HCT116 (cell line): ENCODE measurements at regions not wholly inside any gene's neighbourhood (a gene's known extent, or its start where the extent isn't known, plus 50 kb on each side); places are given as distances from the start of the nearest gene placed in this dataset.

Source experiments
- ATAC-seq: fragments of 200-7000 bp; cut with Tn5 transposase; 2 replicates; pipeline ENCODE4 v1.9.1; 2020; ENCODE audit warnings: mild to moderate bottlenecking, moderate library complexity
- BruUV-seq: library from RNA; stranded (reverse); fragments of 400-500 nt; replicated peaks from 2 replicates; lab custom pipeline; 2021; lab: Mats Ljungman, UMichigan
- CTCF ChIA-PET: fragments of 300-600 bp; sonication (Branson Sonifier 250); formaldehyde crosslinking; loops from one replicate; lab custom pipeline; 2021; ENCODE audit warnings: antibody characterized with exemption; lab: Charles Lee
- POLR2A ChIA-PET: fragments of 300-600, 350-600 bp; sonication (Branson Sonifier 250); formaldehyde crosslinking; loops from one replicate; lab custom pipeline; 2021; ENCODE audit warnings: antibody characterized with exemption; lab: Charles Lee
- RAD21 ChIA-PET, 2 experiments: fragments of 300-600 bp; sonication (Branson Sonifier 250); formaldehyde crosslinking; loops; one replicate each; lab custom pipeline; 2023; ENCODE audit warnings: low total read pairs in 2 of 2; ENCODE audit not compliant: uncharacterized antibody in 2 of 2, unreplicated experiment in 2 of 2, low non-redundant PET in 1 of 2; lab: Charles Lee
- DNase-seq: peaks from one replicate; pipeline ENCODE4 v3.0.0-alpha.2; 2010; ENCODE audit warnings: low read depth, low spot score
- H2AFZ ChIP-seq: fragments of 200-600 bp; shearing (Covaris generic), sonication (generic); 2 replicates; pipeline ENCODE4 v1.6.1; 2017; ENCODE audit warnings: low read depth, mixed run types, mixed read lengths, antibody characterized with exemption, low read length; ENCODE audit not compliant: poor library complexity, severe bottlenecking
- H3K27ac ChIP-seq: 2 replicates; pipeline ENCODE4 v1.5.1; 2012; ENCODE audit warnings: low read depth, low read length
- H3K27me3 ChIP-seq: fragments of 200-600 bp; sonication (generic); 2 replicates; pipeline ENCODE4 v1.6.1; 2016; ENCODE audit warnings: mixed run types, low read length, mixed read lengths; ENCODE audit not compliant: insufficient read depth
- H3K36me3 ChIP-seq, 2 experiments: fragments of 200-500 bp in 1 of 2; fragments of 200-600 bp in 1 of 2; sonication (Bioruptor generic) in 1 of 2; sonication (generic) in 1 of 2; 2 replicates each; pipeline versions ENCODE4 v1.5.1 to v1.6.1; 2014 to 2016; ENCODE audit warnings: low read length in 2 of 2, inconsistent platforms in 1 of 2, mixed read lengths in 1 of 2, mixed run types in 1 of 2; ENCODE audit not compliant: insufficient read depth in 2 of 2, control insufficient read depth in 1 of 2
- H3K4me1 ChIP-seq, 2 experiments: fragments of 200-600 bp in 1 of 2; sonication (generic) in 1 of 2; 2 replicates each; pipeline versions ENCODE4 v1.5.1 to v1.6.1; 2012 to 2017; ENCODE audit warnings: low read length in 2 of 2, inconsistent platforms in 1 of 2, mild to moderate bottlenecking in 1 of 2, mixed read lengths in 1 of 2, mixed run types in 1 of 2, moderate library complexity in 1 of 2; ENCODE audit not compliant: insufficient read depth in 2 of 2, control insufficient read depth in 1 of 2
- H3K4me2 ChIP-seq: fragments of 200-600 bp; sonication (generic); 2 replicates; pipeline ENCODE4 v1.6.1; 2017; ENCODE audit warnings: mixed run types, low read length, mixed read lengths
- H3K4me3 ChIP-seq, 2 experiments: fragments of 200-600 bp in 1 of 2; sonication (generic) in 1 of 2; replicated peaks in 1 of 2; 2 replicates each; pipeline ENCODE4 v1.5.1; 2011 to 2016; ENCODE audit warnings: low read length in 2 of 2, control low read depth in 1 of 2, low read depth in 1 of 2, mild to moderate bottlenecking in 1 of 2, mixed read lengths in 1 of 2, mixed run types in 1 of 2
- H3K79me2 ChIP-seq: fragments of 200-600 bp; sonication (generic); 2 replicates; pipeline ENCODE4 v1.6.1; 2017; ENCODE audit warnings: mild to moderate bottlenecking, mixed run types, low read length, moderate library complexity, mixed read lengths; ENCODE audit not compliant: insufficient read depth
- H3K9ac ChIP-seq: fragments of 200-600 bp; sonication (generic); 2 replicates; pipeline ENCODE4 v1.6.1; 2016; ENCODE audit warnings: low read length, mixed read lengths
- H3K9me2 ChIP-seq: fragments of 200-600 bp; sonication (generic), shearing (Covaris generic); 2 replicates; pipeline ENCODE4 v1.6.1; 2017; ENCODE audit warnings: mixed run types, mild to moderate bottlenecking, moderate library complexity; ENCODE audit not compliant: insufficient read depth
- H3K9me3 ChIP-seq, 2 experiments: fragments of 200-500 bp in 1 of 2; fragments of 200-600 bp in 1 of 2; sonication (Bioruptor generic) in 1 of 2; sonication (generic) in 1 of 2; 2 replicates each; pipeline ENCODE4 v1.6.1; 2014 to 2017; ENCODE audit warnings: low read length in 2 of 2, mixed read lengths in 2 of 2, inconsistent platforms in 1 of 2, low read depth in 1 of 2, mild to moderate bottlenecking in 1 of 2, mixed run types in 1 of 2, moderate library complexity in 1 of 2; ENCODE audit not compliant: control insufficient read depth in 1 of 2, insufficient read depth in 1 of 2
- H4K20me1 ChIP-seq: fragments of 200-600 bp; sonication (generic), shearing (Covaris generic); 2 replicates; pipeline ENCODE4 v1.6.1; 2017; ENCODE audit warnings: mixed run types, mild to moderate bottlenecking, moderate library complexity; ENCODE audit not compliant: insufficient read depth
- CEBPB ChIP-seq: IDR thresholded peaks from 2 replicates; pipeline ENCODE4 v1.6.1; 2012; ENCODE audit warnings: low read depth
- EZH2 ChIP-seq: fragments of 200-600 bp; sonication (generic); IDR thresholded peaks from 2 replicates; pipeline ENCODE4 v1.6.1; 2017; ENCODE audit warnings: antibody characterized with exemption, mixed run types
- EZH2phosphoT487 ChIP-seq: fragments of 200-600 bp; IDR thresholded peaks from 2 replicates; pipeline ENCODE4 v1.6.1; 2018; ENCODE audit warnings: antibody characterized with exemption, borderline replicate concordance
- JUND ChIP-seq: IDR thresholded peaks from 2 replicates; pipeline ENCODE4 v1.6.1; 2012
- POLR2AphosphoS5 ChIP-seq: IDR thresholded peaks from 2 replicates; pipeline ENCODE4 v1.6.1; 2011; ENCODE audit warnings: mild to moderate bottlenecking, low read depth, low read length, moderate library complexity
- RAD21 ChIP-seq: IDR thresholded peaks from 2 replicates; pipeline ENCODE4 v1.6.1; 2012; ENCODE audit warnings: low read depth, mild to moderate bottlenecking
- SIN3A ChIP-seq: IDR thresholded peaks from 2 replicates; pipeline ENCODE4 v1.6.1; 2012; ENCODE audit warnings: low read depth
- TCF7L2 ChIP-seq: IDR thresholded peaks from 2 replicates; pipeline ENCODE4 v1.7.0; 2011; ENCODE audit warnings: borderline replicate concordance, inconsistent platforms; ENCODE audit not compliant: insufficient read depth, insufficient read length; ENCODE audit errors: extremely low read depth
- ZFX ChIP-seq: fragments of 450-650 bp; IDR thresholded peaks from 2 replicates; pipeline ENCODE4 v1.6.1; 2017
- ZNF274 ChIP-seq: fragments of 200-500 bp; sonication (Bioruptor generic); IDR thresholded peaks from 2 replicates; pipeline ENCODE4 v1.6.1; 2014; ENCODE audit warnings: mild to moderate bottlenecking, low read depth, low read length, inconsistent platforms
- intact Hi-C: fragments of 100-400 bp; cut with micrococcal nuclease; formaldehyde crosslinking; loops from 2 replicates; pipeline ENCODE4 v1.10.0; 2022
- TF ChIP-seq, protein P1 (sequence below): IDR thresholded peaks from 2 replicates; pipeline ENCODE4 v1.6.1; 2012; ENCODE audit warnings: low read depth
- TF ChIP-seq, protein P2 (sequence below): IDR thresholded peaks from 2 replicates; pipeline ENCODE4 v1.6.1; 2011; ENCODE audit warnings: mild to moderate bottlenecking, low read length, moderate library complexity; ENCODE audit not compliant: insufficient replicate concordance; ENCODE audit errors: extremely low read depth

DNA sequence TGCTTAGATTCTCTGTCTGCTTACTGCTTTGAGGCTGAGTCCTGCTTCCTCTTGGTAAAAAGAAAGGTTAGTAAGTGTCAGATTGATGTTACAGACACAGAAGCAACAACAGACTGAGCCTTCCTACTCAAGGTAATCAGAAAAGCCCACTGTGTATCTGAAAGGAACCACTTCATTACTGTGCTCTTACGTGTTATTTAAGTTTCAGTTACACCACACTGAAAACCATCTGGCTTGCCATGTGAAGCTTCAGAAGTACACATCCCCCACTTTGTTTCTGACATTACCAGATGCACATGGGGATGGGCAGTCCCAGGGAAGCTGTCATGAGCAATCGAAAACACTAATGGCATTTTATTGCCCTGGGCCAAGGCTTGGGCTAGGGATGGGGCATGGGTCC, 1290.1 kb downstream of the AACS start:
- no peak overlapping the region for H3K9ac ChIP-seq
- POLR2A ChIA-PET: no interaction called here
- H3K79me2 ChIP-seq: no peaks in the 10 kb centered on the region
- TF ChIP-seq SIN3A (no peak), ZFX (no peak), CEBPB (no peak), RAD21 (no peak), POLR2AphosphoS5 (no peak), ZNF274 (no peak), EZH2 (no peak)
- TF ChIP-seq, protein P1, sequence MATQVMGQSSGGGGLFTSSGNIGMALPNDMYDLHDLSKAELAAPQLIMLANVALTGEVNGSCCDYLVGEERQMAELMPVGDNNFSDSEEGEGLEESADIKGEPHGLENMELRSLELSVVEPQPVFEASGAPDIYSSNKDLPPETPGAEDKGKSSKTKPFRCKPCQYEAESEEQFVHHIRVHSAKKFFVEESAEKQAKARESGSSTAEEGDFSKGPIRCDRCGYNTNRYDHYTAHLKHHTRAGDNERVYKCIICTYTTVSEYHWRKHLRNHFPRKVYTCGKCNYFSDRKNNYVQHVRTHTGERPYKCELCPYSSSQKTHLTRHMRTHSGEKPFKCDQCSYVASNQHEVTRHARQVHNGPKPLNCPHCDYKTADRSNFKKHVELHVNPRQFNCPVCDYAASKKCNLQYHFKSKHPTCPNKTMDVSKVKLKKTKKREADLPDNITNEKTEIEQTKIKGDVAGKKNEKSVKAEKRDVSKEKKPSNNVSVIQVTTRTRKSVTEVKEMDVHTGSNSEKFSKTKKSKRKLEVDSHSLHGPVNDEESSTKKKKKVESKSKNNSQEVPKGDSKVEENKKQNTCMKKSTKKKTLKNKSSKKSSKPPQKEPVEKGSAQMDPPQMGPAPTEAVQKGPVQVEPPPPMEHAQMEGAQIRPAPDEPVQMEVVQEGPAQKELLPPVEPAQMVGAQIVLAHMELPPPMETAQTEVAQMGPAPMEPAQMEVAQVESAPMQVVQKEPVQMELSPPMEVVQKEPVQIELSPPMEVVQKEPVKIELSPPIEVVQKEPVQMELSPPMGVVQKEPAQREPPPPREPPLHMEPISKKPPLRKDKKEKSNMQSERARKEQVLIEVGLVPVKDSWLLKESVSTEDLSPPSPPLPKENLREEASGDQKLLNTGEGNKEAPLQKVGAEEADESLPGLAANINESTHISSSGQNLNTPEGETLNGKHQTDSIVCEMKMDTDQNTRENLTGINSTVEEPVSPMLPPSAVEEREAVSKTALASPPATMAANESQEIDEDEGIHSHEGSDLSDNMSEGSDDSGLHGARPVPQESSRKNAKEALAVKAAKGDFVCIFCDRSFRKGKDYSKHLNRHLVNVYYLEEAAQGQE: no peak
- H3K36me3 ChIP-seq: no peaks in the 10 kb centered on the region
- RAD21 ChIA-PET: no interaction called here
- peaks cover 9 to 13% of the 10 kb centered on the region in 2 experiments; a peak in 2 of 4 replicates for H3K9me3 ChIP-seq
- ATAC-seq (no peak), DNase-seq (no peak)
- no peaks in the 10 kb centered on the region for H3K27me3 ChIP-seq
- H3K9me2 ChIP-seq: no peaks in the 10 kb centered on the region
- H3K4me2 ChIP-seq: no peak overlapping the region
- no peak overlapping the region for H2AFZ ChIP-seq
- no peaks in the 10 kb centered on the region for H4K20me1 ChIP-seq
- no peak overlapping the region for H3K27ac ChIP-seq
- no TSS peak for BruUV-seq
- no peaks in the 10 kb centered on the region for H3K4me1 ChIP-seq
- CTCF ChIA-PET: no interaction called here
- no peak overlapping the region for H3K4me3 ChIP-seq
- intact Hi-C loops: no loop called here

DNA sequence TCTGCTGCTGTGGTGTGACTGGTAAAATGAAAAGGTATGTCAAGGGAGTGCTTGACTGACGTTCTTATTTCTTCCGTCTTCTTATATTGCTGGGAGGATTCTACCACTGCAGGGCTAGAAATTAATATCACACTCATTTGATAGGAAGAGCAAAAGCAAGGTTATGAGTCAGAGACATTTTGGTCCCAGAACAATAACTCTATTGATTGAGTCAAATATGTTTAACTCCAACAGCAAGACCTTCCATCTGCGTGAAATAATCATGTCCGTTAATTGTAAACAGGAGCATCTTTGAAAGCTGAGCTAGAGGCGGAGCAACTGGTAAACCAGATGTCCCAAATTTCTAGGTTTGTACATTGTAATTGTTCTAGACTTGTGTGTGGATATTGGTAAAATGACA, 1293.6 kb downstream of the AACS start:
- Histone ChIP-seq H3K79me2 (no peaks in the 10 kb centered on the region), H3K4me2 (no peak overlapping the region), H3K9me2 (no peaks in the 10 kb centered on the region), H4K20me1 (no peaks in the 10 kb centered on the region), H3K9ac (no peak overlapping the region), H3K27me3 (no peaks in the 10 kb centered on the region), H3K27ac (no peak overlapping the region), H2AFZ (no peak overlapping the region), H3K9me3 (peaks cover 9 to 10% of the 10 kb centered on the region in 2 experiments; a peak in 2 of 4 replicates), H3K36me3 (no peaks in the 10 kb centered on the region), H3K4me3 (no peak overlapping the region), H3K4me1 (no peaks in the 10 kb centered on the region)
- ChIA-PET RAD21 (no interaction called here), CTCF (no interaction called here), POLR2A (no interaction called here)
- intact Hi-C loops: no loop called here
- ATAC-seq (no peak), DNase-seq (no peak)
- no TSS peak for BruUV-seq
- TF ChIP-seq, protein P2, sequence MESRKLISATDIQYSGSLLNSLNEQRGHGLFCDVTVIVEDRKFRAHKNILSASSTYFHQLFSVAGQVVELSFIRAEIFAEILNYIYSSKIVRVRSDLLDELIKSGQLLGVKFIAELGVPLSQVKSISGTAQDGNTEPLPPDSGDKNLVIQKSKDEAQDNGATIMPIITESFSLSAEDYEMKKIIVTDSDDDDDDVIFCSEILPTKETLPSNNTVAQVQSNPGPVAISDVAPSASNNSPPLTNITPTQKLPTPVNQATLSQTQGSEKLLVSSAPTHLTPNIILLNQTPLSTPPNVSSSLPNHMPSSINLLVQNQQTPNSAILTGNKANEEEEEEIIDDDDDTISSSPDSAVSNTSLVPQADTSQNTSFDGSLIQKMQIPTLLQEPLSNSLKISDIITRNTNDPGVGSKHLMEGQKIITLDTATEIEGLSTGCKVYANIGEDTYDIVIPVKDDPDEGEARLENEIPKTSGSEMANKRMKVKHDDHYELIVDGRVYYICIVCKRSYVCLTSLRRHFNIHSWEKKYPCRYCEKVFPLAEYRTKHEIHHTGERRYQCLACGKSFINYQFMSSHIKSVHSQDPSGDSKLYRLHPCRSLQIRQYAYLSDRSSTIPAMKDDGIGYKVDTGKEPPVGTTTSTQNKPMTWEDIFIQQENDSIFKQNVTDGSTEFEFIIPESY: no peak
- TF ChIP-seq EZH2phosphoT487: no peak
- TF ChIP-seq TCF7L2: no peak
- TF ChIP-seq, protein P1: no peak
- no peak for TF ChIP-seq EZH2
- no peak for TF ChIP-seq JUND
